Pulmonary artery endothelial cell (primary cell): ENCODE measurements at regions not wholly inside any gene's neighbourhood (a gene's known extent, or its start where the extent isn't known, plus 50 kb on each side); places are given as distances from the start of the nearest gene placed in this dataset.
"Not testable (repeated sequence)": the region's sequence is repeated elsewhere in the genome, so short reads cannot be mapped to it uniquely, and the experiment has no call there.

Source experiments
- DNase-seq: peaks from one replicate; pipeline ENCODE4 v3.0.0-alpha.2; 2011; ENCODE audit warnings: low read depth, low spot score

- DNase-seq: no peak
Measured at GRCh38 chr9:93813221-93814076, 141.7 kb downstream of the BARX1 start.

GRCh38 chr9:93812410-93812668, 142.8 kb downstream of the BARX1 start:
- DNase-seq: no peak

GRCh38 chr9:93810028-93810971, 144.9 kb downstream of the BARX1 start:
- no peak for DNase-seq

GRCh38 chr9:93809204-93809940, 145.8 kb downstream of the BARX1 start:
- DNase-seq: no peak

- DNase-seq: no peak
Measured at GRCh38 chr9:93808115-93809029, 146.8 kb downstream of the BARX1 start.

- DNase-seq: no peak
Measured at GRCh38 chr9:93807166-93808074, 147.7 kb downstream of the BARX1 start.

GRCh38 chr9:93801581-93802284, 153.4 kb downstream of the BARX1 start:
- no peak for DNase-seq

- no peak for DNase-seq
Measured at GRCh38 chr9:93801120-93801519, 154.0 kb downstream of the BARX1 start.

GRCh38 chr9:93792358-93792757, 162.8 kb downstream of the BARX1 start:
- DNase-seq: no peak

GRCh38 chr9:93786204-93786603, 169.0 kb downstream of the BARX1 start:
- DNase-seq: no peak

GRCh38 chr9:93776873-93777272, 178.3 kb downstream of the BARX1 start:
- DNase-seq: no peak

- no peak for DNase-seq
Measured at GRCh38 chr9:93776256-93776655, 178.9 kb downstream of the BARX1 start.

- DNase-seq: no peak
Measured at GRCh38 chr9:93774331-93775102, 180.6 kb downstream of the BARX1 start.

GRCh38 chr9:93771276-93771675, 183.9 kb downstream of the BARX1 start:
- DNase-seq: no peak

- DNase-seq: no peak
Measured at GRCh38 chr9:93761822-93762221, 185.4 kb downstream of the PHF2 start.

GRCh38 chr9:93750045-93750444, 173.7 kb downstream of the PHF2 start:
- no peak for DNase-seq

- DNase-seq: not testable (repeated sequence)
Measured at GRCh38 chr9:93748827-93749226, 172.4 kb downstream of the PHF2 start.

GRCh38 chr9:93731963-93732362, 155.6 kb downstream of the PHF2 start:
- DNase-seq: no peak
